ENCODE measurements at regions not wholly inside any gene's neighbourhood (a gene's known extent, or its start where the extent isn't known, plus 50 kb on each side); places are given as distances from the start of the nearest gene placed in this dataset.

GRCh38 chr6:166019214-166019613, 148.4 kb downstream of the TBXT start:
- TF ChIP-seq CTCF (IDR thresholded peaks at IDR 0.05; ENCODE audit: low read depth, low read length, missing control alignments), result no peak
- no peak for DNase-seq (ENCODE audit: low read depth)
- no peak overlapping the region for H3K4me3 ChIP-seq (ENCODE audit: low read depth, low read length)

- no peak overlapping the region for H3K4me3 ChIP-seq (ENCODE audit: low read depth, low read length)
- TF ChIP-seq CTCF (IDR thresholded peaks at IDR 0.05; ENCODE audit: low read depth, low read length, missing control alignments), result no peak
- DNase-seq (ENCODE audit: low read depth), result no peak
Observed at GRCh38 chr6:166017032-166017635, 150.5 kb downstream of the TBXT start.

- no peak overlapping the region for H3K4me3 ChIP-seq (ENCODE audit: low read depth, low read length)
- DNase-seq (ENCODE audit: low read depth), result no peak
- no peak for TF ChIP-seq CTCF (IDR thresholded peaks at IDR 0.05; ENCODE audit: low read depth, low read length, missing control alignments)
Observed at GRCh38 chr6:166014966-166015365, 152.7 kb downstream of the TBXT start.

GRCh38 chr6:166010136-166010960, 157.3 kb downstream of the TBXT start:
- no peak for TF ChIP-seq CTCF (IDR thresholded peaks at IDR 0.05; ENCODE audit: low read depth, low read length, missing control alignments)
- no peak for DNase-seq (ENCODE audit: low read depth)
- H3K4me3 ChIP-seq (ENCODE audit: low read depth, low read length), result no peak overlapping the region

- TF ChIP-seq CTCF (IDR thresholded peaks at IDR 0.05; ENCODE audit: low read depth, low read length, missing control alignments), result no peak
- DNase-seq (ENCODE audit: low read depth), result no peak
- H3K4me3 ChIP-seq (ENCODE audit: low read depth, low read length), result no peak overlapping the region
Observed at GRCh38 chr6:166009385-166010031, 158.1 kb downstream of the TBXT start.

GRCh38 chr6:166008441-166009369, 158.9 kb downstream of the TBXT start:
- H3K4me3 ChIP-seq (ENCODE audit: low read depth, low read length), result no peak overlapping the region
- no peak for DNase-seq (ENCODE audit: low read depth)
- TF ChIP-seq CTCF (IDR thresholded peaks at IDR 0.05; ENCODE audit: low read depth, low read length, missing control alignments), result no peak

Data from GM12864 (cell line).